ENCODE measurements at regions not wholly inside any gene's neighbourhood (a gene's known extent, or its start where the extent isn't known, plus 50 kb on each side); places are given as distances from the start of the nearest gene placed in this dataset.

GRCh38 chr20:4613718-4614620 is 72.3 kb upstream of the PRNP start:
- H3K4me1 ChIP-seq, result peaks cover 4% of the 10 kb centered on the region
- ATAC-seq, result peak; percentile 53
- intact Hi-C loops (cut with DNase I), result no loop called here
- H3K27me3 ChIP-seq, result no peaks in the 10 kb centered on the region
- H3K4me3 ChIP-seq, result no peak overlapping the region
- no peaks in the 10 kb centered on the region for H3K36me3 ChIP-seq (replicated peaks in 1 of 2; ENCODE audit: insufficient read depth in 1 of 2, low read depth in 2 of 2)
- peak; percentile 28 to 58 (median 46) for DNase-seq
- 27 to 40% methylated on average over 15 of the region's 15 CpGs for WGBS, 2 donors
- TF ChIP-seq POLR2A (IDR thresholded peaks at IDR 0.05) (no peak), CTCF (IDR thresholded peaks at IDR 0.05) (peak in 3 of 7 experiments; percentile 34 to 39 (median 34))
- H3K9me3 ChIP-seq, result no peaks in the 10 kb centered on the region
- peak overlapping the region in 1 of 4 donors; percentile 18 for H3K27ac ChIP-seq

- TF ChIP-seq POLR2A (IDR thresholded peaks at IDR 0.05) (no peak), CTCF (IDR thresholded peaks at IDR 0.05) (no peak)
- Histone ChIP-seq H3K27me3 (no peaks in the 10 kb centered on the region), H3K4me1 (peaks cover 4% of the 10 kb centered on the region), H3K36me3 (replicated peaks in 1 of 2; ENCODE audit: insufficient read depth in 1 of 2, low read depth in 2 of 2) (no peaks in the 10 kb centered on the region), H3K4me3 (no peak overlapping the region), H3K27ac (no peak overlapping the region), H3K9me3 (no peaks in the 10 kb centered on the region)
- no peak for ATAC-seq
- WGBS, 2 donors, result 66 to 69% methylated on average over 6 of the region's 6 CpGs
- intact Hi-C loops (cut with DNase I), result no loop called here
- no peak for DNase-seq
These were observed 73.1 kb upstream of the PRNP start for GRCh38 chr20:4613184-4613583.

- DNase-seq, result no peak
- no peaks in the 10 kb centered on the region for H3K36me3 ChIP-seq (replicated peaks in 1 of 2; ENCODE audit: insufficient read depth in 1 of 2, low read depth in 2 of 2)
- no peak overlapping the region for H3K27ac ChIP-seq
- TF ChIP-seq POLR2A (IDR thresholded peaks at IDR 0.05) (no peak), CTCF (IDR thresholded peaks at IDR 0.05) (no peak)
- ATAC-seq, result no peak
- peaks cover 4% of the 10 kb centered on the region for H3K4me1 ChIP-seq
- no peaks in the 10 kb centered on the region for H3K9me3 ChIP-seq
- H3K27me3 ChIP-seq, result no peaks in the 10 kb centered on the region
- H3K4me3 ChIP-seq, result no peak overlapping the region
- 82 to 87% methylated on average over 9 of the region's 9 CpGs for WGBS, 2 donors
- intact Hi-C loops (cut with DNase I), result no loop called here
These were observed 75.4 kb upstream of the PRNP start for GRCh38 chr20:4610871-4611270.

- intact Hi-C loops (cut with DNase I), result no loop called here
- Histone ChIP-seq H3K4me3 (no peak overlapping the region), H3K9me3 (no peaks in the 10 kb centered on the region), H3K4me1 (peaks cover 4% of the 10 kb centered on the region), H3K27ac (no peak overlapping the region), H3K27me3 (no peaks in the 10 kb centered on the region), H3K36me3 (replicated peaks in 1 of 2; ENCODE audit: insufficient read depth in 1 of 2, low read depth in 2 of 2) (no peaks in the 10 kb centered on the region)
- DNase-seq (no peak), ATAC-seq (no peak)
- no peak for TF ChIP-seq CTCF (IDR thresholded peaks at IDR 0.05)
- TF ChIP-seq POLR2A (IDR thresholded peaks at IDR 0.05), result no peak
- WGBS, 2 donors, result 65 to 81% methylated on average over 4 to 5 of the region's 5 CpGs
These were observed 76.7 kb upstream of the PRNP start for GRCh38 chr20:4609511-4609910.

- H3K4me3 ChIP-seq, result no peak overlapping the region
- TF ChIP-seq CTCF (IDR thresholded peaks at IDR 0.05) (no peak), POLR2A (IDR thresholded peaks at IDR 0.05) (no peak)
- DNase-seq (no peak), ATAC-seq (no peak)
- H3K27ac ChIP-seq, result no peak overlapping the region
- intact Hi-C loops (cut with DNase I), result no loop called here
- no peaks in the 10 kb centered on the region for H3K9me3 ChIP-seq
- WGBS, 2 donors, result 64 to 66% methylated on average over 6 of the region's 6 CpGs
- peaks cover under 1% of the 10 kb centered on the region for H3K4me1 ChIP-seq
- no peaks in the 10 kb centered on the region for H3K36me3 ChIP-seq (replicated peaks in 1 of 2; ENCODE audit: insufficient read depth in 1 of 2, low read depth in 2 of 2)
- no peaks in the 10 kb centered on the region for H3K27me3 ChIP-seq
These were observed 77.4 kb upstream of the PRNP start for GRCh38 chr20:4608861-4609260.
